ENCODE measurements at regions not wholly inside any gene's neighbourhood (a gene's known extent, or its start where the extent isn't known, plus 50 kb on each side); places are given as distances from the start of the nearest gene placed in this dataset.
A peak's percentile ranks its signal among the peaks of the same experiment; 100 is the strongest.

- TF ChIP-seq ZNF560 (tag by site-specific recombination; IDR thresholded peaks at IDR 0.05; ENCODE audit: borderline replicate concordance) (no peak), ZNF596 (tag by site-specific recombination; IDR thresholded peaks at IDR 0.05) (peak; percentile 48; the same call in 1 of the 2 replicates), CTCF (tag by site-specific recombination; IDR thresholded peaks at IDR 0.05) (peak; percentile 91), TRIM28 (IDR thresholded peaks at IDR 0.05; ENCODE audit: borderline replicate concordance, low read length) (no peak), PRDM1 (tag by site-specific recombination; IDR thresholded peaks at IDR 0.05) (peak; percentile 53; the same call in 1 of the 2 replicates), ZNF704 (tag by site-specific recombination; IDR thresholded peaks at IDR 0.05) (0 out of 2 replicates have a peak, but pooled peaks have one; percentile 11)
- ChIA-PET CTCF (interaction anchor here (0.6 to 1.0 kb wide), 4 partner anchors 27 to 1928 kb away, joined by 3 read pairs; no protein-coding TSS in a partner anchor), POLR2A (no interaction called here)
Measured at GRCh38 chr19:28980236-28980868, 232.6 kb downstream of the UQCRFS1 start.

DNA sequence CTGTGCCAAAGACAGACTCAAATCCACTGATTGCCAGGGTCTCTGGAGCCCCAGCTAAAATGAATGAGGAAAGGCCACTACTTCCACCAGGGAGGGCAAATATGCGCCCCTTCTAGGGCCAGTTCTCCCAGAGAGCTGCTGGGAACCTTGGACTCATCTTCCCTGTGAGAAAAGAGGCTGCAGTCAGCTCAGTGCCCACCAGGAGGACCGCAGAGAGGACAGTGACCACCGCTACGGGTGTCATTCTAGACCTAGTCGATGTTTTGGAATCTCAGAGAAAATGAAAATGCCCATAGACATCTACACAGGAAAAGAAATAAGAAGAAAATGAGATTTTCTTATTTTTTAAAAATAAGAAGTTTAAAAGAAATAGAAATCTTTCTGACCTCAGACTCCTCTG is 235.1 kb downstream of the UQCRFS1 start:
- Histone ChIP-seq H3K27ac (ENCODE audit: extremely low read depth, low read depth, low read length) (no peak overlapping the region), H3K36me3 (ENCODE audit: control insufficient read depth in 2 of 2, insufficient read depth in 1 of 2, low read length in 2 of 2) (no peaks in the 10 kb centered on the region), H3K4me3 (ENCODE audit: low read depth, low read length) (no peak overlapping the region), H3K9me3 (ENCODE audit: control insufficient read depth, insufficient read depth, low read depth, low read length) (no peaks in the 10 kb centered on the region; the same call in 1 of the 2 replicates), H3K4me1 (ENCODE audit: control insufficient read depth, insufficient read depth, low read length) (peaks cover 4% of the 10 kb centered on the region; the same call in 1 of the 2 replicates)
- POLR2A ChIA-PET: no interaction called here
- TF ChIP-seq, protein P1, sequence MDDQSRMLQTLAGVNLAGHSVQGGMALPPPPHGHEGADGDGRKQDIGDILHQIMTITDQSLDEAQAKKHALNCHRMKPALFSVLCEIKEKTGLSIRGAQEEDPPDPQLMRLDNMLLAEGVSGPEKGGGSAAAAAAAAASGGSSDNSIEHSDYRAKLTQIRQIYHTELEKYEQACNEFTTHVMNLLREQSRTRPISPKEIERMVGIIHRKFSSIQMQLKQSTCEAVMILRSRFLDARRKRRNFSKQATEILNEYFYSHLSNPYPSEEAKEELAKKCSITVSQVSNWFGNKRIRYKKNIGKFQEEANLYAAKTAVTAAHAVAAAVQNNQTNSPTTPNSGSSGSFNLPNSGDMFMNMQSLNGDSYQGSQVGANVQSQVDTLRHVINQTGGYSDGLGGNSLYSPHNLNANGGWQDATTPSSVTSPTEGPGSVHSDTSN (CRISPR knock-in tag; IDR thresholded peaks at IDR 0.05): no peak
- TF ChIP-seq CTCF (tag by site-specific recombination; IDR thresholded peaks at IDR 0.05): peak; percentile 17; the same call in 1 of the 2 replicates
- CTCF ChIA-PET: interaction anchor here (0.6 to 1.0 kb wide), 4 partner anchors 11 to 286 kb away, joined by 3 to 8 read pairs (median 3); no protein-coding TSS in a partner anchor

More at GRCh38 chr19:28980236-28980868, 232.6 kb downstream of the UQCRFS1 start:
- Histone ChIP-seq H3K4me1 (ENCODE audit: control insufficient read depth, insufficient read depth, low read length) (peaks cover 4% of the 10 kb centered on the region; the same call in 1 of the 2 replicates), H3K4me3 (ENCODE audit: low read depth, low read length) (no peak overlapping the region), H3K36me3 (ENCODE audit: control insufficient read depth in 2 of 2, insufficient read depth in 1 of 2, low read length in 2 of 2) (no peaks in the 10 kb centered on the region), H3K27ac (ENCODE audit: extremely low read depth, low read depth, low read length) (no peak overlapping the region), H3K9me3 (ENCODE audit: control insufficient read depth, insufficient read depth, low read depth, low read length) (no peaks in the 10 kb centered on the region; the same call in 1 of the 2 replicates)

DNA sequence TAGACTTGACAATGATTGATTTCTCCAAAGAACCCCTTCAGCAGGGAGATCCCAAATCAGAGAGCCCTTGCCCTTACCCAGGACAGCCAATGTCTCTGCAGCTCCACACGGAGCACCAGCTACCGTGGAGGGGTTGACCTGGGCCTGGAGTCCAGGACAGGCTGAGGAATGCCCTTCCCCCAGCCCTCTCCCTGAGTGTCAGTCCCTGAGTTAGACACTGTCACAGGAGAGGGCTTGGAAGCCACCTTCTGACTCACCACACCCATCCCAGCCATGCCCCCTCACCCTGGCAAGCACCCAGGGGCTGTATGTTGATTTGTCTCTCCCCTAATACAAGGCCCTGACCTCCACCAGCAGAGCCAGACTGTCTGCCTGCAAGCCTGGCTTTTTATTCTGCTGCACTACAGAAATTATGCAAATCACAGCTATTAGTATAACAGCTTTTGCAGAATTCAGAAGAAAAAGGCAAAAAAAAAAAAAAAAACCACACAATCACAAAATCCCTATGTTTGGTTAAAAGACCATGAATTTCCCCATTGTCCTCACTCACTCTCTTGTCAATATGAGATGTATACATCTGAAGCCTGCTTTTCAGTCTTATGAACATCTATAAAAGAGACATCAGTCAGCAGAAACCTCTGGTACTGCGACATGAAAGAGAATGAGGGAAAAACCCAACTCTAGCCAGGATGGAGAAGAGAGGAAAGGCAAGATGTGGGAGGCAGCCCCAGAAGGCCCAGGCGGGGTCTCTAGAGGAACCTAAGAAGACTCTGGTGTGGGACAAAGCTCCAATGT is 240.7 kb downstream of the UQCRFS1 start:
- ChIA-PET CTCF (interaction anchor here (1.0 to 1.8 kb wide), 4 partner anchors 11 to 235 kb away, joined by 3 to 10 read pairs (median 4); no protein-coding TSS in a partner anchor), POLR2A (interaction anchor here (0.6 kb wide), 1 partner anchor 764 kb away, joined by 3 read pairs; no protein-coding TSS in a partner anchor)
- Histone ChIP-seq H3K4me1 (ENCODE audit: control insufficient read depth, insufficient read depth, low read length) (peaks cover 18% of the 10 kb centered on the region), H3K36me3 (ENCODE audit: control insufficient read depth in 2 of 2, insufficient read depth in 1 of 2, low read length in 2 of 2) (no peaks in the 10 kb centered on the region), H3K27ac (ENCODE audit: extremely low read depth, low read depth, low read length) (no peak overlapping the region), H3K9me3 (ENCODE audit: control insufficient read depth, insufficient read depth, low read depth, low read length) (no peaks in the 10 kb centered on the region), H3K4me3 (ENCODE audit: low read depth, low read length) (no peak overlapping the region)
- TF ChIP-seq SALL2 (tag by site-specific recombination; IDR thresholded peaks at IDR 0.05; ENCODE audit: borderline replicate concordance): no peak
